NCI-H2227 (cell line): ENCODE measurements at regions not wholly inside any gene's neighbourhood (a gene's known extent, or its start where the extent isn't known, plus 50 kb on each side); places are given as distances from the start of the nearest gene placed in this dataset.

ENCODE experiments used
- DNase-seq: peaks from one replicate; lab custom pipeline; 2025; ENCODE audit not compliant: unreplicated experiment; lab: John Stamatoyannopoulos, UW

- DNase-seq, result no peak
These were observed 224.1 kb downstream of the BCAT1 start for GRCh38 chr12:24724814-24725213.

GRCh38 chr12:24723759-24724158, 225.1 kb downstream of the BCAT1 start:
- DNase-seq, result no peak

GRCh38 chr12:24721191-24721590, 227.7 kb downstream of the BCAT1 start:
- no peak for DNase-seq

GRCh38 chr12:24719293-24719721, 229.6 kb downstream of the BCAT1 start:
- DNase-seq, result no peak

GRCh38 chr12:24718617-24719016, 230.3 kb downstream of the BCAT1 start:
- DNase-seq, result no peak

GRCh38 chr12:24714237-24714636, 234.7 kb downstream of the BCAT1 start:
- DNase-seq, result no peak

GRCh38 chr12:24711056-24712008, 237.6 kb downstream of the BCAT1 start:
- DNase-seq, result no peak

GRCh38 chr12:24709216-24709615, 239.7 kb downstream of the BCAT1 start:
- DNase-seq, result no peak

GRCh38 chr12:24708718-24709117, 240.2 kb downstream of the BCAT1 start:
- DNase-seq, result no peak

- DNase-seq, result no peak
These were observed 240.9 kb downstream of the BCAT1 start for GRCh38 chr12:24708043-24708442.

- no peak for DNase-seq
These were observed 241.6 kb downstream of the BCAT1 start for GRCh38 chr12:24707334-24707733.

GRCh38 chr12:24705741-24706358, 243.1 kb downstream of the BCAT1 start:
- no peak for DNase-seq

GRCh38 chr12:24705216-24705615, 243.7 kb downstream of the BCAT1 start:
- DNase-seq, result no peak

GRCh38 chr12:24701343-24701742, 247.6 kb downstream of the BCAT1 start:
- no peak for DNase-seq

- no peak for DNase-seq
These were observed 249.9 kb downstream of the BCAT1 start for GRCh38 chr12:24698972-24699371.

- DNase-seq, result no peak
These were observed 251.1 kb downstream of the BCAT1 start for GRCh38 chr12:24697769-24698168.

GRCh38 chr12:24697295-24697694, 251.6 kb downstream of the BCAT1 start:
- no peak for DNase-seq

GRCh38 chr12:24696800-24697199, 252.1 kb downstream of the BCAT1 start:
- no peak for DNase-seq

GRCh38 chr12:24695657-24696329, 253.1 kb downstream of the BCAT1 start:
- no peak for DNase-seq

GRCh38 chr12:24695103-24695502, 253.8 kb downstream of the BCAT1 start:
- no peak for DNase-seq

- no peak for DNase-seq
These were observed 260.3 kb downstream of the BCAT1 start for GRCh38 chr12:24688601-24689000.

- no peak for DNase-seq
These were observed 267.3 kb downstream of the BCAT1 start for GRCh38 chr12:24681570-24681969.
